ENCODE measurements at regions not wholly inside any gene's neighbourhood (a gene's known extent, or its start where the extent isn't known, plus 50 kb on each side); places are given as distances from the start of the nearest gene placed in this dataset.
"Not testable (repeated sequence)": the region's sequence is repeated elsewhere in the genome, so short reads cannot be mapped to it uniquely, and the experiment has no call there.

DNA sequence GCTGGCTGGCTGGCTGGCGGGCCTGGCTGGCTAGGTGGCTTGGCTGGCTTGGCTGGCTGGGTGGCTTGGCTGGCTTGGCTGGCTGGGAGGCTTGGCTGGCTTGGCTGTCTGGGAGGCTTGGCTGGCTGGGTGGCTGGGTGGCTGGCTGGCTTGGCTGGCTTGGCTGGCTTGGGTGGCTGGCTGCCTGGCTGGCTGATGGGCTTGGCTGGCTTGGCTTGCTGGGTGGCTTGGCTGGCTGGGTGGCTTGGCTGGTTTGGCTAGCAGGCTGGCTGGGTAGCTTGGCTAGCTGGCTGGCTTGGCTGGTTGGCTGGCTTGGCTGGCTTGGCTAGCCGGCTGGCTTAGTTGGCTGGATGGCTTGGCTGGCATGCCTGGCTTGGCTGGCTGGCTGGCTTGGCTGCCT is 2834.1 kb downstream of the RPIA start:
- FAIRE-seq, result not testable (repeated sequence)

DNA sequence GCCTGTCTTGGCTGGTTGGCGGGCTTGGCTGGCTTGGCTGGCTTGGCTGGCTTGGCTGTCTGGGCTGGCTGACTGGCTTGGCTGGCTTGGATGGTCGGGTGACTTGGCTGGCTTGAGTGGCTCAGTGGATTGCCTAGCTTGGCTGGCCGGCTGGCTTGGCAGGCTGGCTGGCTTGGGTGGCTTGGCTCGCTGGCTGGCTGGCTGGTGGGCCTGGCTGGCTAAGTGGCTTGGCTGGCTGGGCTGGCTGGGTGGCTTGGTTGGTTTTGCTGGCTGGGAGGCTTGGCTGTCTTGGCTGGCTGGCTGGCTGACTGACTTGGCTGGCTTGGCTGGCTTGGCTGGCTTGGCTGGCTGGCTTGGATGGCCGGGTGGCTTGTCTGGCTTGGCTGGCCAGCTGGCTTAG is 2834.6 kb downstream of the RPIA start:
- not testable (repeated sequence) for FAIRE-seq

- FAIRE-seq, result not testable (repeated sequence)
Measured at GRCh38 chr2:91527056-91527455, 2835.6 kb downstream of the RPIA start.

GRCh38 chr2:91527491-91528031 is 2836.1 kb downstream of the RPIA start:
- not testable (repeated sequence) for FAIRE-seq

GRCh38 chr2:91528361-91528760 is 2836.9 kb downstream of the RPIA start:
- FAIRE-seq, result not testable (repeated sequence)

DNA sequence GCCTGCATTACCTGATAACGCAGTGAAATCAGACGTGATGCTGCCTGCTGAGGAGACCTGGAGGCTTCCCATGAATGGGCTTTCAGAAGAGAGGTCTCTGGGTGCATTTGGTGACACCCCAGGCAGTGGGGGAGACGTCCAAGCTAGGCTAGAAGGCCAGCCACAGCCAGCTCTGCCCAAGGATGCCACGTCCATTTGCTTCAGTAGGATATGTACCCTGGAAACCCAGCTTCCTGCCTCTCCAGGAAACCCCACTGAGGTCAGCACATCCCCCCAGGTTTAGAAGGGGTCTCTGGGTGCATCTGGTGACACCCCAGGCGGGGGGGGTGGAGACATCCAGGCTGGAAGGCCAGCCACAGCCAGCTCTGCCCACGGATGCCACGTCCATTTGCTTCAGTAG is 2844.6 kb downstream of the RPIA start:
- FAIRE-seq, result not testable (repeated sequence)

- FAIRE-seq, result not testable (repeated sequence)
Measured at GRCh38 chr2:91536549-91537263, 2845.2 kb downstream of the RPIA start.

DNA sequence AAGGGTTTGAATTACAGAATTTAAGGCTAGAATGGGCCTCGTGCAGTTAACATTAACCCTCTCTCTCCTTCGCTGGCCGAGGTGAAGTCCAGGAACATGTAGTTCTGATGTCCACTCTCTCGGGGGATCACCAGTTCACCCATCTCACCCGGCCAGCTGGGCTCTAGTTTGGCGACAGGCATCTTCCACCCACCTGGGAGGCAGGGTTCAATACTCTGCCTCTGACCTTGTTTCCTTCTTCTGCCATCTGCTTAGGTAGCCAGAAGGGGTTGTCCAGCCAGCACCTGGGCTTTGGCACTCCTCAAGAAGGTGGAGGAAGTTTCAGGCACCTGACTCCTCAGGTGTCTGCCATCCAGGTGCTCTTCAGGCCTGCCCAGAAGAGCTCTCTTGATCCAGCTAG is 2857.8 kb downstream of the RPIA start:
- FAIRE-seq, result not testable (repeated sequence)

DNA sequence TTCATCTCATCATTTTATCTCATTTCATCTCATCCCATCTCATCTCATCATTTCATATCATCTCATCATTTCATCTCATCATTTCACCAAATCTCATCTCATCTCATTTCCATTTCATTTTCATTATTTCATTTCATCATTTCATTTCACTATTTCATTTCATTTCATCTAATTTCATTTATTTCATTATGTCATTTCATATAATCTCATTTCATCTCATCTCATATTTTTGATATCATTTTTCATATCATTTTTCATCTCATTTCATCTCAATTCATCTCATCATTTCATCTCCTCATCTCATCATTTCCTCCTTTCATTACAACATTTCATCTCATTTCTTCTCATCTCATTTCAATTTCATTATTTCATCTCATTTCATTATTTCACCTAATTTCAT is 2866.8 kb downstream of the RPIA start:
- peak; percentile 15 for FAIRE-seq

DNA sequence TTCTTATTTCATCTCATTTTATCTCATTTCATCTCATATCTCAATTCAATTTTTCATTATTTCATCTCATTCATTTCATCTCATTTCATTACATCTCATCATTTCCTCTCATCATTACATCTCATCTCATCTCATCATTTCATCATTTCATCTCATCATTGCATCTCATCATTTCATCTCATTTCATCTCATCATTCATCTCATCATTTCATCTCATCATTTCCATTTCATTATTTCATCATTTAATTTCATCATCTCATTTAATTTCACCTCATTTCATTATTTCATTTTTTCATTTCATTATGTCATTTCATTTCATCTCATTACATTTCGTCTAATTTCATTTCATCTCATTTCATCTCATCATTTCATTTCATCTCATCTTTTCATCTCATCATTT is 2867.8 kb downstream of the RPIA start:
- FAIRE-seq, result not testable (repeated sequence)

DNA sequence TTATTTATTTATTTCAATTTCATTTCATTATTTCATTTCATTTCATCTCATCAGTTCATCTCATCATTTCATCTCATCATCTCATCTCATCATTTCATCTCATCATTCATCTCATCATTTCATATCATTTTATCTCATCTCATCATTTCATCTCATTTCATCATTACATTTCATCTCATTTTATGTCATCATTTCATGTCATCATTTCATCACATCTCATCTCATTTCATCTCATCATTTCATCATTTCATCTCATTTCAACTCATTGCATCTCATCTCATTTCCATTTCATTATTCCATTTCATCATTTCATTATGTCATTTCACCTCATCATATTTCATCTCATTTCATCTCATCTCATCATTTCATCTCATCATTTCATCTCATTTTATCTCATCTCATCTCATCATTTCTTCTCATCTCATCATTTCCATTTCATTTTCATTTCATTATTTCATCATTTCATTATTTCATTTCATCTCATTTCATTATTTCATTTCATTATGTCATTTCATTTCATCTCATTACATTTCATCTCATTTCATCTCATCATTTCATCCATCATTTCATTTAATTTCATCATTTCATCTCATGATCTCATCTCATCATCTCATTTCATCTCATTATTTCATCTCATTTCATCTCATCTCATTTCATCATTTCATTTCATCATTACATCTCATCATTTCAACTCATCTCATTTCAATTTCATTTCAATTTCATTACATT is 2868.6 kb downstream of the RPIA start:
- FAIRE-seq, result not testable (repeated sequence)

GRCh38 chr2:91562184-91562583 is 2870.7 kb downstream of the RPIA start:
- FAIRE-seq, result not testable (repeated sequence)

GRCh38 chr2:91564700-91565099 is 2873.2 kb downstream of the RPIA start:
- FAIRE-seq, result not testable (repeated sequence)

- not testable (repeated sequence) for FAIRE-seq
Measured at GRCh38 chr2:91565689-91566430, 2874.4 kb downstream of the RPIA start.

DNA sequence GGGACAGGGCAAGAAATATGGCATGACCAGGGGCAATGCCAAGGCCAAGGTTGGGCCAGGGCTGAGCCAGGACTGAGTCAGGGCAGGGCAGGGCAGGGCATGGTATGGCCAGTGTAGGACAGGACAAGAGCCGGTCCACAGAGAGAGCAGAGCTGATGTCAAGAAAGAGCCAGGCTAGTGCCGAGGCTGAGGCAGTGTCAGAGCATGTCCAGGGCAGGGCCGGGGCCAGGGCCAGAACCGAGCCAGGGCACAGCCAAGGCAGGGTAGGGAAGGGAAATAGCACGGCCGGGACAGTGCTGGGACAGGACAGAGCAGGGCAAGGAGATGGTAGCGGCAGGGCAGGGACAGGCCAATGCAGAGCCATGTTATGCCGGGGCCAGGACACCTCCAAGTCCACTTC is 2875.1 kb downstream of the RPIA start:
- not testable (repeated sequence) for FAIRE-seq

- not testable (repeated sequence) for FAIRE-seq
Measured at GRCh38 chr2:91567546-91568335, 2876.3 kb downstream of the RPIA start.

GRCh38 chr2:91568391-91569338 is 2877.2 kb downstream of the RPIA start:
- FAIRE-seq, result not testable (repeated sequence)

DNA sequence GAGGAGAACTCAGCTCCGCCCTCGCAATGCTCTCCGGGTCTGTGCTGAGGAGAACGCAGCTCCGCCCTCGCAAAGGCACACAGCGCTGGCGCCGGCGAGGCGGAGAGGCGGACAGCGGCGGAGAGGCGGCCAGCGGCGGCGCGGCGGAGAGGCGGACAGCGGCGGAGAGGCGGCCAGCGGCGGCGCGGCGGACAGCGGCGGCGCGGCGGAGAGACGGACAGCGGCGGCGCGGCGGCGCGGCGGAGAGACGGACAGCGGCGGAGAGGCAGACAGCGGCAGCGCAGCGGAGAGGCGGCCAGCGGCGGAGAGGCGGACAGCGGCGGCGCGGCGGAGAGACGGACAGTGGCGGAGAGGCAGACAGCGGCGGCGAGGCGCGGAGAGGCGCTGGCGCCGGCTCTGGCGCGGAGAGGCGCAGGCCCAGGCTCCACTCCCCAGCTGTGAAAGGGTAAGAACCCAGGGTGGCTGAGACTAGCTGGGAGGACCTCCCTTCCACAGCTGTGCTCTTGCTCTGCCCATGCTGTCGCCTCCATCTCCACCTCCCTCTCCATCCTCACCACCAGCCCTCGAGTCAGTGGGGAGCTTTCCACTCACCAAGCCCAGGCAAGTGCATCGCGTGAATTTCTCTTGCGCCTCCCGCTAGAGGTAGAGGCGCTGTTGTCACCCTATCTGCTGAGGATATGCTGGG is 2879.9 kb downstream of the RPIA start:
- FAIRE-seq, result not testable (repeated sequence)

DNA sequence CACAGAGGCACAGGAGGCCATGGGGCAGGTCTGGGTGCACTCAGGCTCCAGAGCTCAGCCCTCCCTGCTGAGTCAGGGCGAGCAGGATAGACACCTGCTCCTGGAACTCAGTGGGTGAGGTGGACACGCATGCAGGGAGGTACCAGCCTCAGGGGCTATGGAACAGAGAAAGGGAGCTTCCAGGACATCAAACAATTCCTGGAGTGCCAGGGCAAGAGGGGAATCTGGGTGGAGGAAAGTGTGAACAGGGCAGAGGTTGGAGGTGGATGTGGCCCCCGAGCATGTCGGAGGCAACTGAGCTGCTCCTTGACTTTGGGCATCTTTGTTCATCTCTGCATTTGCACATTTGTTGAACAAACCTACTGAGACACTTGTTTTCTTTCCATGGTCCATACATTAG is 2881.5 kb downstream of the RPIA start:
- FAIRE-seq, result not testable (repeated sequence)

GRCh38 chr2:91573755-91574154 is 2882.3 kb downstream of the RPIA start:
- FAIRE-seq, result not testable (repeated sequence)

All from endometrium (tissue), 2 donors.